ENCODE measurements at regions not wholly inside any gene's neighbourhood (a gene's known extent, or its start where the extent isn't known, plus 50 kb on each side); places are given as distances from the start of the nearest gene placed in this dataset.

DNA sequence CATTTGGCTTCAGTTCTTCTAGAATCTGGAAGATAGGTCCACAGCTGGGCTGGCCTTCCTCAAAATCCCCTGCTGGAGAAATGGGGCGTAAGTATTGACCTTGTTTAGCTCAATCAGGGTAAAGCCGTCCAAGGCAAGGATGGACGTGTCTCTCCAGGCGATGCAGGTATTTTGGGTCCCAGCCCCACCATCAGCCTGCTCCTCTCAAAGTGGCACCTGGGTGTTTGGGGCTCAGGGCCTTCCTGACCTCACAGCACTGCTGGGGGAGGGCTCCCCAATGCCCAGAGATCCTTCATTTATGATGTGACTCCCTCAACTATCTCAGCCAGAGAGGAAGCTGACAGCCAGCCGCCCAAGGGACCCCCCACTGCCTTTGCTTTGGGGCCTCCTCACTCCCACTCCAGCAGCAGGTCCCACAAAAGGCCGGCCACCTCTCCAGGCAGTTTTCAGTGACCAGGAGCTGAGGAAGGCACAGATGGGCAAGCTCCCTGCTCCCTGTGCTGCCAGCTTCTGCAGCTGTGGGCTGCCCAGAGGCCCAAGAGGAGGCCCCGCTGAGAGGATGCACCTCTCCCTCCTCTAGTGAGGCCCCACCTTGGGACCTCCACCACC, 140.0 kb upstream of the TCERG1L start:
- no peak for TF ChIP-seq CTCF (conservative IDR thresholded peaks at IDR 0.05; ENCODE audit: low read depth, low read length)
- TF ChIP-seq EZH2 (IDR thresholded peaks at IDR 0.05; ENCODE audit: low read length, unreplicated experiment) = no peak
- TF ChIP-seq EZH2phosphoT487 (IDR thresholded peaks at IDR 0.05; ENCODE audit: borderline replicate concordance, low read length) = no peak
